Urothelium cell line (cell line): ENCODE measurements at regions not wholly inside any gene's neighbourhood (a gene's known extent, or its start where the extent isn't known, plus 50 kb on each side); places are given as distances from the start of the nearest gene placed in this dataset.
"Not testable (repeated sequence)": the region's sequence is repeated elsewhere in the genome, so short reads cannot be mapped to it uniquely, and the experiment has no call there.

Experiments
- DNase-seq: peaks from one replicate; pipeline ENCODE4 v3.0.0; 2011; ENCODE audit warnings: low spot score, mixed read lengths
- FAIRE-seq: peaks from 2 replicates; lab custom pipeline; 2011; peaks lifted over from hg19 to GRCh38; lab: Jason Lieb, UNC

- DNase-seq (no peak), FAIRE-seq (no peak)
These were observed 163.5 kb downstream of the MC4R start for GRCh38 chr18:60209042-60209441.

GRCh38 chr18:60202708-60203107 is 169.9 kb downstream of the MC4R start:
- DNase-seq (no peak), FAIRE-seq (no peak)

DNA sequence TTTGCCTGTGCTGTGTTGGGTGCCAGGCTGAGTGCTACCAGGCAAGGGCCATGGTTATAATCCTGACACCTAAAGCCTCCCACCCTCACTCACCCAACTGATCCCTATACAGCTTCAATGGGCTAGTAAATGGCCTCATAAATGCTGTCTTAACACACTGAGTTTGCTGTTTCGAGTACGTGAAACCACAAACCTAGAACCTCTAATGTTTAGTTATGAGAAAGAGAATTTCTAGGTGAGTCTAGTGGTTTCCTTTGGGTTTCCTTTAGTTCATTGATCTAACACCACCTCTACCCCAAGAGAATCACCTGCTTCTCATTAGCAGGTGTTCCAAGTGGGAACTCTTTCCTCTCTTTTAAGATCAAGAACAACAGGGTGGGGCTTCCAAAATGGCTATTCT is 172.0 kb downstream of the MC4R start:
- FAIRE-seq (no peak), DNase-seq (no peak)

DNA sequence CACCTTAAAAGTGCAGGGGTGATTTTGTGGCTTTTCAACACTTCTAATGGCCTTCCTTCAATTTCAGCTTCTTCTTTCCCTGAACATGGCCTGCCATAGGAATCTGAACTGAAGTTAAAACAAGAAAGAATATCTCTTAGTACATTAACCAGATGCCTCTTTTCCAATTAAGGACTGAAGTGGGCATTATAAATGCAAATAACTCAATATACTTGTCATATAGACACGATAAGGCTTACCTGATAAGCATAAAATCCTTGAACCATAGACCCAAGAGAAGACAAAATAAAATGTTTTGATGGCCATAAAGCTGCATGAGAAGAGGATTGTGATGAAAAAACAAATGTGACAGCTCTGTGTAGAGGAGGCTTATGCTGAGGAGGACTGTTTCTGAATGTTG is 173.1 kb downstream of the MC4R start:
- FAIRE-seq, result no peak
- no peak for DNase-seq

DNA sequence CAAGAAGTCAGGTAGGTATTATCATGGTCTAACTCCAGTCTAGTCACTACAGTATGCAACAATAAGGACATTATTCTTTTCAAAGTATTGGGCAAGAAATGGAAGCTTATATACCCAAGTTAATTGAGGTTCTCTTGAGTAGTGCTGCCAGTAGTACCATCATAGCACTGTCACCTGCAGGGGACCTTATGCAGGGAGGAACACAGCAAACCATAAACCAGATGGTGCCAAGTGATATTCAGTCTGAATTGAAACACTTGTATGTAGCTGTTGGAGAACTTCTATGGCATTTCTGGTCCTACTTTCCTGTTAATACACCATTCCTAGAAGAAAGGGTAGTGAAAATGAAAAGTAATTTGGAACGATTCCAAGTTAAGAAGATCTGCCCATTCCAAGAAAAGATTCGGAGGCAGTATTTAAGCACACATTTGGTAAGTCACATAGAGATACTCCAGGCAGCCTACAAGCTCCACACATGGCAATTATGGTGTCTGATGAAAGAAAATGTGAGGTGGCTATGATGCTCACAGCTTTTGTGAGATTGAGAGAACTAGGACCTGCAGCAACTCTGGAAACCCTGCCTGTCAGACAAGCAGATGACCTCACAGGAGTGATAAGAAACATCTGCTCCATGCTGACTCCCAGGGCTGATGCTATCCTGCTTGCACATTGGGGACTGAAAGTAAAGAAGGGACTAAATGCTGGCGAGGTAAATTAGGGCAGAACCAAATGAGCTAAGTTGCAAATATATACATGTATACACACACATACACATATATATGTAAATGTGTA is 174.7 kb downstream of the MC4R start:
- no peak for DNase-seq
- no peak for FAIRE-seq

GRCh38 chr18:60196836-60197606 is 175.6 kb downstream of the MC4R start:
- FAIRE-seq, result no peak
- no peak for DNase-seq

- DNase-seq (no peak), FAIRE-seq (no peak)
These were observed 178.8 kb downstream of the MC4R start for GRCh38 chr18:60193780-60194179.

DNA sequence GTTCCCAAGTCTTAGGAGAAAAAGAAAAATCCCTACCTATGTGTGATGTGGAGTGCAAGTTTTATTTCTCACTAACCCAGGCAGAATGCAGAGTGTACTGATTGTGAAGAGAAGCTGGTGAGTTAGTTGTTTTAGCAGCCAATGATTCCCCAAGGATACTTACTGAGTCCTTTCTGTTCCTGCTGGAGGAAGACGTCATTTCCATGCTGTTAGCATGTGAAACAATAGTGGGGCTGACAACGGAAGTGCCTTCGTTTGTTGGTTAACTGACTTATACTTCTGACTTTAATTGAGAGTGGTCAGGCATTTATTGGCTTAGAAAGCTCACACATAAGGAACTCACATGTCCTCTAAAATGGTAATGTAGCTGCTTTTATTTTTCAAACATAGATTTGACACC is 180.6 kb downstream of the MC4R start:
- DNase-seq (no peak), FAIRE-seq (no peak)

- DNase-seq (no peak), FAIRE-seq (no peak)
These were observed 182.7 kb downstream of the MC4R start for GRCh38 chr18:60189856-60190255.

DNA sequence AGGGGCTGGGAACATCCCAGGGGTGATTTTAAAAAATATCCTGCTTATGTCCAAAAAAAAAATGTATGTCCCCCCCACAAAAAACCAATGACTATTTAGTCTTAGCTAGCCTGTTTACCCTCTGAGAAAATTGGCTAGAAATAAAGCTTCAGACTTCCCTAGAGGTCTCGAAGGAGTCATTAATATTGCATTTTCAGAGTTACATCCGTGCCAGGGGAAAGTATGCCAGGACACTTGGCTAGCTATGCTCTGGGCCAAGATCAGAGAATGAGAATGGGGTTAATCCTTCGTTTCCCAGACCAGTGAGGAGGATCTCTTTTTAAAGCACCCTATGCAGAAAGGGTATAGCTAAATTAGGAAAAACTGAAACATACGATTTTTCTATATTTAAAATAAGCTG is 183.6 kb downstream of the MC4R start:
- DNase-seq (no peak), FAIRE-seq (no peak)

- no peak for FAIRE-seq
- DNase-seq, result no peak
These were observed 190.4 kb downstream of the MC4R start for GRCh38 chr18:60182223-60182622.

GRCh38 chr18:60180671-60181070 is 191.9 kb downstream of the MC4R start:
- FAIRE-seq (no peak), DNase-seq (no peak)

DNA sequence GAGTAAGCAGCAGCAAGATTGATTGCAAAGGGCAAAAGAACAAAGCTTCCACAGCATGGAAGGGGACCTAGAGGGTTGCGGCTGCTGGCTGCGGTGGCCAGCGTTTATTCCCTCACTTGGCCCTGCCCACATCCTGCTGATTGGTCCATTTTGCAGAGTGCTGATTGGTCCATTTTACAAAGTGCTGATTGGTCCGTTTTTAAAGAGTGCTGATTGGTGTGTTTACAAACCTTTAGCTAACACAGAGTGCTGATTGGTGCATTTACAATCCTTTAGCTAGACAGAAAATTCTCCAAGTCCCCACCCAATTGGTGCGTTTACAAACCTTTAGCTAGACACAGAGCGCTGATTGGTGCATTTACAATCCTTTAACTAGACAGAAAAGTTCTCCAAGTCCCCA is 194.4 kb downstream of the MC4R start:
- not testable (repeated sequence) for FAIRE-seq, DNase-seq

- DNase-seq, result no peak
- FAIRE-seq, result no peak
These were observed 196.3 kb downstream of the MC4R start for GRCh38 chr18:60176259-60176658.

- FAIRE-seq (no peak), DNase-seq (no peak)
These were observed 197.7 kb downstream of the MC4R start for GRCh38 chr18:60174832-60175231.

DNA sequence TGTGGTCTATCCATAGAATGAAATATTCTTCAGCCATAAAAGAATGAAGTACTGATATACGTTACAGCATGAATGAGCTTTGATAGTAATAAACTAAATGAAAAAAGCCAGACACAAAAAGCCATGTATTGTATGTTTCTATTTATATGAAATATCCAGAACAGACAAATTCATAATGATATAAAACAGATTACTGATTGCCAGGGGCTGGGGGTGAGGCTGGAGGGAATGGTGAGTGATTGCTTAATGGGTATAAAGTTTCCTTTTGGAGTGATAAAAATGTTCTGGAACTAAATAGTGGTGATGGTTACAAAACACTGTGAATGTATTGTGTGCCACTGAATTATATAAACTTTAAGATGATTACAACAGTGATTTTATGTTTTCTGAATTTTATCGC is 200.5 kb downstream of the MC4R start:
- FAIRE-seq (no peak), DNase-seq (no peak)

- no peak for DNase-seq
- FAIRE-seq, result no peak
These were observed 209.0 kb downstream of the MC4R start for GRCh38 chr18:60163622-60164021.

DNA sequence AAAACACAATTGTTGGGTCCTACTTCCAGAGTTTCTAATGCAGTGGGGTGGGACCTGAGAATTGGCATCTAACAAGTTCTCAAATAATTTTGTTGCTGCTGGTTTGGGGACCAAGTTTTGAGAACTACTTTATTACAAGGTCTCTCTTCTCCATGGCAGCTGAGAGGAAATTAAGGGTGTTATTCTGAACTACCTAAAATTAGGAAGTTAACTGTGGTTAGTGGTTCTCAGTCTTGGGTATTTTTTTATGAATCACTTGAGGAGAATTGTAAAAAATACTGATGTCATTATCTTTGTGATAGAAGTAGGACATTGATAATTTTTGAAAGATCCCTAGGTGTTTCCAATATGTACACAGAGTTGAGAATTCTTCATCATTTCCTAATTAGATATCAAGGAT is 210.2 kb downstream of the MC4R start:
- FAIRE-seq, result no peak

GRCh38 chr18:60157810-60158209 is 214.8 kb downstream of the MC4R start:
- FAIRE-seq (no peak), DNase-seq (no peak)

More for the DNA sequence above, 210.2 kb downstream of the MC4R start:
- DNase-seq, result no peak

GRCh38 chr18:60153376-60153775 is 219.2 kb downstream of the MC4R start:
- FAIRE-seq (no peak), DNase-seq (no peak)

GRCh38 chr18:60149316-60149715 is 223.3 kb downstream of the MC4R start:
- DNase-seq (no peak), FAIRE-seq (no peak)

DNA sequence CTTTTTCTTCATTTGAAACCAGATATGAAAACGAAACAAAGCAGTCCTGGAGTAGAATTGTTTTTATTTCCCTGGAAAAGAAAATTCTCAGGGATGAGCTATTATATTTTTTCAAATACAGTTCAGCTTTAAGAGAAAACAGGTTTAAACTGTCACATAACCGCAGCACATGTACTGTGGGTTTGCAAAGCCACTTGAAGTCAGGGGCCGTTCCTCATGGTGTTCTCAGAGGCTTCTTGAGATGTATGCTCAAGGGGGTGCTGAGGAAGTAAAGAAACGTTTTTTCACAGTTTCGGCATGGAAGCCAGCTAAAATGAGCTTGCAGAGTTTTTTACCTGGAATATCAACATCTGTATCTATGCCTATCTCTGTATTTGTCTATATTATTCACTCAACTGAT is 225.3 kb downstream of the MC4R start:
- DNase-seq, result no peak
- no peak for FAIRE-seq
